ENCODE measurements at regions not wholly inside any gene's neighbourhood (a gene's known extent, or its start where the extent isn't known, plus 50 kb on each side); places are given as distances from the start of the nearest gene placed in this dataset.

GRCh38 chr3:130263708-130264107 lies 81.8 kb upstream of the COL6A5 start:
- no peak for DNase-seq

GRCh38 chr3:130266817-130267216 lies 78.7 kb upstream of the COL6A5 start:
- no peak for DNase-seq

GRCh38 chr3:130276203-130276803 lies 69.2 kb upstream of the COL6A5 start:
- DNase-seq, result peak; percentile 47

- no peak for DNase-seq
Measured at GRCh38 chr3:130288670-130289069, 56.8 kb upstream of the COL6A5 start.

- DNase-seq, result no peak
Measured at GRCh38 chr3:130291148-130291547, 54.3 kb upstream of the COL6A5 start.

- no peak for DNase-seq
Measured at GRCh38 chr3:130293247-130293646, 52.2 kb upstream of the COL6A5 start.

Data from NCI-H526 treated with DMSO at 0.1 percent for 48 hours (cell line).